A549 (cell line): ENCODE measurements at regions not wholly inside any gene's neighbourhood (a gene's known extent, or its start where the extent isn't known, plus 50 kb on each side); places are given as distances from the start of the nearest gene placed in this dataset.

Source experiments
- ATAC-seq, 2 experiments: fragments of 200-7000 bp in 1 of 2; fragments of >200 bp in 1 of 2; cut with Nextera tagmentation in 1 of 2; cut with Tn5 transposase in 1 of 2; 3 replicates each; pipeline versions ENCODE4 v1.8.0 to v1.9.1; 2018 to 2020; ENCODE audit warnings: mild to moderate bottlenecking in 1 of 2, moderate library complexity in 1 of 2
- CTCF ChIA-PET: fragments of 300-600 bp; sonication (Branson Sonifier 250); formaldehyde crosslinking; extraction: SDS; loops from one replicate; lab custom pipeline; 2021; ENCODE audit warnings: antibody characterized with exemption, inconsistent platforms; lab: Yijun Ruan, JAX
- POLR2A ChIA-PET: fragments of 350-600 bp; formaldehyde crosslinking; extraction: SDS; loops from one replicate; lab custom pipeline; 2021; ENCODE audit warnings: antibody characterized with exemption, inconsistent platforms; lab: Yijun Ruan, JAX
- DNase-seq, 2 experiments: peaks; one replicate each; pipeline versions ENCODE4 v3.0.0 to v3.0.0-alpha.2; 2011 to 2016; ENCODE audit warnings: low read depth in 1 of 2, low spot score in 1 of 2
- FAIRE-seq: peaks from 2 replicates; lab custom pipeline; 2011; peaks lifted over from hg19 to GRCh38; lab: Jason Lieb, UNC
- H3K27ac ChIP-seq, 2 experiments: fragments of >200 bp; sonication (Bioruptor Twin); formaldehyde crosslinking; 3 replicates each; pipeline ENCODE4 v1.5.1; 2016 to 2017
- H3K4me1 ChIP-seq: fragments of >200 bp; sonication (Bioruptor Twin); formaldehyde crosslinking; 3 replicates; pipeline ENCODE4 v1.6.1; 2016
- H3K4me2 ChIP-seq: fragments of >200 bp; sonication (Bioruptor Twin); formaldehyde crosslinking; 3 replicates; pipeline ENCODE4 v1.6.1; 2016
- H3K4me3 ChIP-seq: fragments of >200 bp; sonication (Bioruptor Twin); formaldehyde crosslinking; 3 replicates; pipeline ENCODE4 v1.5.1; 2016
- H3K9me3 ChIP-seq: fragments of >200 bp; sonication (Bioruptor Twin); formaldehyde crosslinking; 3 replicates; pipeline ENCODE4 v1.6.1; 2016
- BCL3 ChIP-seq: fragments of >200 bp; sonication (Bioruptor Twin); formaldehyde crosslinking; IDR thresholded peaks from 3 replicates; pipeline ENCODE4 v1.6.1; 2016
- BHLHE40 ChIP-seq: IDR thresholded peaks from 2 replicates; pipeline ENCODE4 v1.6.1; 2012; ENCODE audit warnings: low read depth, low read length, inconsistent platforms
- CBX8 ChIP-seq: fragments of 200-600 bp; sonication (generic); IDR thresholded peaks from 2 replicates; pipeline ENCODE4 v1.6.1; 2016
- CEBPB ChIP-seq, 2 experiments: fragments of >200 bp in 1 of 2; sonication (Bioruptor Twin) in 1 of 2; formaldehyde crosslinking in 1 of 2; IDR thresholded peaks; 2 replicates each; pipeline ENCODE4 v1.6.1; 2012 to 2016
- CHD2 ChIP-seq: fragments of 150-350 bp; IDR thresholded peaks from 2 replicates; pipeline ENCODE4 v1.6.1; 2014; ENCODE audit warnings: low read length; ENCODE audit not compliant: partially characterized antibody
- EHF ChIP-seq: fragments of 250-450 bp; sonication (Bioruptor Pico); IDR thresholded peaks from 2 replicates; pipeline ENCODE4 v1.5.0; 2020; ENCODE audit warnings: mild to moderate bottlenecking
- ESRRA ChIP-seq: fragments of 150-350 bp; IDR thresholded peaks from 2 replicates; pipeline ENCODE4 v1.6.1; 2014; ENCODE audit warnings: mild to moderate bottlenecking, low read length, borderline replicate concordance
- FOSB ChIP-seq: fragments of 250-450 bp; sonication (Bioruptor Pico); IDR thresholded peaks from 2 replicates; pipeline ENCODE4 v1.5.0; 2020; ENCODE audit warnings: mild to moderate bottlenecking, moderate library complexity
- FOXS1 ChIP-seq: fragments of 250-450 bp; sonication (Bioruptor Pico); IDR thresholded peaks from 2 replicates; pipeline ENCODE4 v1.5.0; 2020; ENCODE audit warnings: mild to moderate bottlenecking, moderate library complexity
- HDAC2 ChIP-seq: fragments of 200-600 bp; sonication (generic); IDR thresholded peaks from 2 replicates; pipeline ENCODE4 v1.6.1; 2016
- HES2 ChIP-seq: fragments of >200 bp; sonication (Bioruptor Twin); formaldehyde crosslinking; IDR thresholded peaks from 2 replicates; pipeline ENCODE4 v1.6.1; 2016
- HEYL ChIP-seq: fragments of 250-450 bp; sonication (Bioruptor Pico); IDR thresholded peaks from 2 replicates; pipeline ENCODE4 v1.8.0; 2021; ENCODE audit warnings: mild to moderate bottlenecking, moderate library complexity
- HMGXB4 ChIP-seq: fragments of 250-450 bp; sonication (Bioruptor Pico); IDR thresholded peaks from 2 replicates; pipeline ENCODE4 v1.5.0; 2021; ENCODE audit warnings: mild to moderate bottlenecking, moderate library complexity, borderline replicate concordance
- HOXB13 ChIP-seq: fragments of 250-450 bp; sonication (Bioruptor Pico); IDR thresholded peaks from 2 replicates; pipeline ENCODE4 v1.5.0; 2020; ENCODE audit warnings: low read depth, mild to moderate bottlenecking, moderate library complexity
- JUNB ChIP-seq: fragments of >200 bp; sonication (Bioruptor Twin); formaldehyde crosslinking; IDR thresholded peaks from 2 replicates; pipeline ENCODE4 v1.6.1; 2016
- MYC ChIP-seq: IDR thresholded peaks from 2 replicates; pipeline ENCODE4 v1.6.1; 2012; ENCODE audit warnings: mild to moderate bottlenecking, inconsistent platforms, low read length, improper control_type of control experiment, borderline replicate concordance
- NPAS2 ChIP-seq: fragments of 250-450 bp; sonication (Bioruptor Pico); IDR thresholded peaks from 2 replicates; pipeline ENCODE4 v1.8.0; 2022; ENCODE audit warnings: mild to moderate bottlenecking, moderate library complexity, borderline replicate concordance
- NR3C1 ChIP-seq: fragments of >200 bp; sonication (Bioruptor Twin); formaldehyde crosslinking; IDR thresholded peaks from 3 replicates; pipeline ENCODE4 v1.6.1; 2017
- POLR2AphosphoS2 ChIP-seq: conservative IDR thresholded peaks from 2 replicates; pipeline ENCODE4 v1.6.1; 2012; ENCODE audit warnings: low read length, improper control_type of control experiment, inconsistent platforms
- RAD21 ChIP-seq, 2 experiments: fragments of >200 bp in 1 of 2; sonication (Bioruptor Twin) in 1 of 2; formaldehyde crosslinking in 1 of 2; IDR thresholded peaks in 1 of 2; conservative IDR thresholded peaks in 1 of 2; 2 replicates in 1 of 2; 3 replicates in 1 of 2; pipeline ENCODE4 v1.6.1; 2012 to 2018; ENCODE audit warnings: inconsistent platforms in 1 of 2
- RCOR1 ChIP-seq: fragments of 150-350 bp; IDR thresholded peaks from 2 replicates; pipeline ENCODE4 v1.6.1; 2014; ENCODE audit warnings: antibody characterized with exemption, low read length, low read depth
- RNF2 ChIP-seq: fragments of 200-600 bp; sonication (generic); IDR thresholded peaks from 2 replicates; pipeline ENCODE4 v1.6.1; 2016; ENCODE audit warnings: low read depth, mild to moderate bottlenecking, antibody characterized with exemption, moderate library complexity, borderline replicate concordance
- SREBF2 ChIP-seq: fragments of 450-650 bp; IDR thresholded peaks from 2 replicates; pipeline ENCODE4 v1.6.1; 2014; ENCODE audit warnings: mild to moderate bottlenecking, moderate library complexity
- USF2 ChIP-seq: fragments of 450-650 bp; IDR thresholded peaks from 2 replicates; pipeline ENCODE4 v1.6.1; 2014; ENCODE audit warnings: antibody characterized with exemption
- WGBS: methylation state at CpG from one replicate; pipeline ENCODE4 v1.1.6; 2017; ENCODE audit errors: missing lambda C conversion rate; 5-methylcytosine and 5-hydroxymethylcytosine counted together

GRCh38 chr5:166172597-166172996, 2118.8 kb upstream of the WWC1 start:
- Histone ChIP-seq H3K4me1 (no peaks in the 10 kb centered on the region), H3K27ac (no peak overlapping the region), H3K9me3 (no peaks in the 10 kb centered on the region), H3K4me2 (no peak overlapping the region), H3K4me3 (no peak overlapping the region)
- FAIRE-seq (no peak), DNase-seq (no peak)
- POLR2A ChIA-PET, result no interaction called here
- WGBS, result 0% methylated on average over 4 of the region's 4 CpGs
- CTCF ChIA-PET, result interaction anchor here (0.7 kb wide), 1 partner anchor 1523 kb away, joined by 3 read pairs; no protein-coding TSS in a partner anchor
- TF ChIP-seq FOXS1 (CRISPR knock-in tag), result no peak
- TF ChIP-seq HEYL (CRISPR knock-in tag), result no peak
- TF ChIP-seq CEBPB (IDR thresholded peaks at IDR 0.05), result no peak
- no peak for TF ChIP-seq HDAC2
- TF ChIP-seq NR3C1, result no peak
- no peak for TF ChIP-seq BCL3
- no peak for TF ChIP-seq HOXB13
- TF ChIP-seq, all 56 proteins: peak for 0
- ATAC-seq, result no peak

GRCh38 chr5:166178411-166179080, 2112.9 kb upstream of the WWC1 start:
- FAIRE-seq (no peak), DNase-seq (no peak)
- H3K27ac ChIP-seq, result no peak overlapping the region
- 1% methylated on average over 8 of the region's 8 CpGs for WGBS
- TF ChIP-seq USF2 (no peak), HOXB13 (no peak), HES2 (no peak), RNF2 (no peak), CBX8 (no peak), BHLHE40 (no peak), MYC (no peak), RAD21 (conservative IDR thresholded peaks at IDR 0.05 in 1 of 2, IDR thresholded peaks at IDR 0.05 in 1 of 2) (no peak), ESRRA (no peak), CHD2 (no peak), POLR2AphosphoS2 (no peak), EHF (no peak), JUNB (no peak), NR3C1 (no peak), SREBF2 (no peak), RCOR1 (no peak), NPAS2 (CRISPR knock-in tag) (no peak), HMGXB4 (CRISPR knock-in tag) (no peak), FOSB (CRISPR knock-in tag) (no peak)
- TF ChIP-seq, all 56 proteins: peak for 0
- ChIA-PET POLR2A (no interaction called here), CTCF (no interaction called here)
- Histone ChIP-seq H3K4me2 (no peak overlapping the region), H3K9me3 (no peaks in the 10 kb centered on the region), H3K4me1 (no peaks in the 10 kb centered on the region), H3K4me3 (no peak overlapping the region)
- no peak for ATAC-seq
